HG03342 (cell line): ENCODE measurements at regions not wholly inside any gene's neighbourhood (a gene's known extent, or its start where the extent isn't known, plus 50 kb on each side); places are given as distances from the start of the nearest gene placed in this dataset.
"Not testable (repeated sequence)": the region's sequence is repeated elsewhere in the genome, so short reads cannot be mapped to it uniquely, and the experiment has no call there.

Experiments used
- ATAC-seq: cut with Tn5 transposase; IDR thresholded peaks from one replicate; pipeline ENCODE4 v1.9.1; 2021; ENCODE audit warnings: mild to moderate bottlenecking, moderate library complexity; ENCODE audit not compliant: unreplicated experiment

GRCh38 chr6:112846681-112847080 is 499.6 kb downstream of the RFPL4B start:
- no peak for ATAC-seq

DNA sequence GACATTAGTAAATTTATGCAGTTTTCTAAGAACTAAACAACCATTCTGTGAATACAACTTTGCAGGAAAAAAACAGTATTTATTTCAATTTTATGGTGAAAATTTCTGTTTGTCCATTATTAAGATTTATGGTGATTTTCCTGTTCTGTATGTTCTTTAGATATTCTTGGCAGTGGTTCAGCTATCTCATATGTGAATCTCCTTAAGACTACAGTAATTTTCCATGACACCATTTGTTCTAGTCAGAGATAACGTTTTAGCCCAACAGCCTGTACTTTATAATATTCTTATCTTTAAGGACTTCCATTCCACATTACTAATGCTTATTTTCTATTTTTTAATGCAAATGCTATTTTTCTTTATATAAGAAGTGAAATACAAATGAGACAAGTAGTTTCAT is 504.0 kb downstream of the RFPL4B start:
- no peak for ATAC-seq

DNA sequence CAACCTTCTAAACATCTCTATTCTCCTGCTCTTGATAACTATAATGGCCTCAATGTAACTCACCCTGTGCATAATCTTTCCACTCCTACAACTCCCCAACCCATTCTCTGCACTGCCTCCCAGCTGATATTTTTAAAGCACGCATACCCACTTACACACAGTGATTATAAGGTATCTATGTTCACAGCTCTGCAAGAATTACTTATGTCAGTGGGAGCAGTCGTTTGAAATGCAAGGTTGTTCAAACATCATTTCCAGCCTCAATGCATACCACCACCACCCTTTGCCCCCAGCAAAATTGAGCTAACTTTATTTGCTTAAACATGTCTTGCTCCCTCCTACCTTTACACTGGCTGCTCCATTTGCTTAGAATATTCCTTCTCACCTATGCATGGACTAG is 506.0 kb downstream of the RFPL4B start:
- no peak for ATAC-seq

DNA sequence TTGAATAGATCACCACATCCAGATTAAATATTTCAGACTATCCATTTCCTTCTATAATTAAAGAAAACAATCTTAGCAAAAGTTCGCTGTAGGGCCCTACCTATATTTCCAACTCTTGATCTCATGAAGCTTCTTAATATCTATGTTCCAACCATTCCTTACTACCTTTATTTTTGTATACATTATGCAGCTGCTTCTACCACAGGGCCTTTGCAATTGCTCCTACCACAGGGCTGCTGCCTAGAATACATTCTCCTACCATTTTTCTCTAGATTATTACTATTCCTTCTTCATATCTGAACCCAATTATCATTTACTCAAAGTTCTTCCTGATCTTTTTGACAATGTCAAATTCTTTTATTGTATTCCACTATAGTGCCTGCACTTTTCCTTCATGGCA is 516.6 kb downstream of the RFPL4B start:
- no peak for ATAC-seq

GRCh38 chr6:112865131-112865530 is 518.0 kb downstream of the RFPL4B start:
- ATAC-seq: no peak

GRCh38 chr6:112874881-112875280 is 527.8 kb downstream of the RFPL4B start:
- no peak for ATAC-seq

DNA sequence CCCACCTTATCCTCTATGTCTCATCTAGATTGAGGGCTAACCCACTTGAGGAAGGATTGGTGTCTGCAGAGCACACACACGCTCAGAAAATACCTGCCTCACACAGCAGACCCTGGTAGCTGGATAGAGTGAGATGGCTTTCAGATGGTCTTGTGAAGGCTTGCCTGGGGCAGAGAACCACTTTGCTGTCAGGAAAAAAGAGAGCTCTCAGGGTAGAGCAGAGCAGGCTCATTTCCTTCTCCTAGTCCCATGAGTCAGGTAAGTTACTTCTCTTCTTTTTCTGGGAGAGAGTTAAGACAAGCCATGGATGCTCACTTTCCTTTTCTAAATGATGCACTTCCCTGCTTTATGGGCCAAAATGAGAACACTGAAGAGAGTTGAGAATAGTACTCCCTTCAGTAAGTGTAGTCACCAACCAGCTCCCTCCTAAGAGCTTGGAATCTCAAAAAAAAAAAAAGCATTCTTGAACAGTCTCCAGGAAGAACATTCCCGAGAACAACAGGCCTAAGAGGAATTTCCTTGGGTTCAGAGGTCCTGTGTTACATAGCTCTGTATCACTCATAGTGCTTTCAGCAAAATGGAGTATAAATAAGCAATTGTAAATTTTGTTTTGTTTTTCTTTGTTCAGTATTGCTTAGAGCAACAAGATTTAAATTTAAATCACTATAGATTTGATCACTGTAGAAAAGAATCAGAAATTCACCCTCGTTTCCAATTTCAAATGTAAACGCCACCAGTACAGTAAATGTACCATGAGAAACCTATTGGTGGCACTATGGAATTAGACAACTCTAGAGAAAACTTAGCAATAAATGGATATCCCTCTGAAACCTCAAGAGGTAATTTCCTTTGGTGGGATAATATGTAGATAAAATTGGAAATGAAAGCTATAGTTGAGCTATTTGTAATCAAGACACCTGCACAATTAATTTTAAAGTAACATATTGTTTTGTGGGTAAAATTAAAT is 530.3 kb downstream of the RFPL4B start:
- no peak for ATAC-seq

DNA sequence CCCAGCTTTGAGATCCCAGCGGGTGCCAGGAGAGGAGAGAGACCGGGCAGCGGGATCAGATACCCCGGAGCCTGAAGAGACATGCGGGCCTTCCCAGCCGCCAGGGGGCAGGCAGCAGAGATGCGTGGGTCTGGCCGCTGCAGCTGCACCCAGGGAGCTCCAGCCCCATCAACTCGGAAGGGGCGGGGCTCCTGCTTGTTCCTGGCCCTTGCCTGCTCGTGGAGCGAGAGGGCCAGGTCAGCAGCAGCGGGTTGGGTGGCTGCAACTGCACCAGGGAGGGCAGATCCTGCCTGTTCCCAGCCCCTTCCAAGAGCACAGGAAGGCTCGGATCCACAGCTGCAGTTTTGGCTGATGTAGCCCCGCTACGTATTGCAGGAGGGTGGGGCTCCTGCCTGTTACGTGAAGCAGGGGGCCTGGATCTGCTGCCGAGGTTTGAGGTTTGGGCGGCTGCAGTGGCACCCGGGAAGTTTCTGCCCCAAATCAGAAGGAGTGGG is 532.8 kb downstream of the RFPL4B start:
- ATAC-seq: no peak

GRCh38 chr6:112881027-112881426 is 533.9 kb downstream of the RFPL4B start:
- no peak for ATAC-seq

- no peak for ATAC-seq
These were observed 535.0 kb downstream of the RFPL4B start for GRCh38 chr6:112881828-112882780.

DNA sequence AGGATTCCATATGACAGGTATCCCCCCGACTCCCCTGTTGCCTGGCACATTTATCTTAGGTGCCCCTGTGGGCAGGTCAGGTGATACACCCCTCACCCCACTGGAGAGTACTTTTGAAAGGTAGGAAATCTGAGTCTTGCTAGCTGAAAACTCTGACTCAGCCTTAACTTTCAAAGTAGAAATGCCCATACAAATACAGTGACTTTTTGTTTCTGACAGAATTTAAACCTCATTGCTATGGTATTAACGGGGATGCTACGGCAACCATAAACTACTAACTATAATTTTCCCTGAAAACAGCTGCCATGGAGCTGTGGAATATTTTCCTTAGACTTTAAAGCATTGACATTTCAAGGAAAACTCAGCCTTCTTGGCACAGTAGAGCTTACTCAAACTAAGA is 536.0 kb downstream of the RFPL4B start:
- ATAC-seq: no peak

DNA sequence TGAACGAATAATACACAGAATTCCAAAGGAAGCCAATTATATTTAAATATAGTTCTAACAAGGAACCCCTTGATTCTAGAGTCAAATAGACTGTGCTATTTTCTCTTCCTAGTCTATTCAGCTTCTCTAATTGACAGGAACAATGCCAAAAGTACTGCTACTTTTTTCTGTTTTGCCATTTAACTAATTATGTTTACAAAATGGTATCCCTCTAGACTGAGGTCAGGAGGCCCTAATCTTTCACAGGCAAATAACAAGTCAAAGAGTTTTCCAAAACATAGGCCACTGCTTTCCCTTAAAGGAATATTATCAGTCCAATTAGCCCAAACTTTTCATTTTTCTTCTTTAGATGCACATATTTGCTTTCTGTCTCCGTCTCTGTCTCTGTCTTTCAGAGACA is 539.3 kb downstream of the RFPL4B start:
- no peak for ATAC-seq

DNA sequence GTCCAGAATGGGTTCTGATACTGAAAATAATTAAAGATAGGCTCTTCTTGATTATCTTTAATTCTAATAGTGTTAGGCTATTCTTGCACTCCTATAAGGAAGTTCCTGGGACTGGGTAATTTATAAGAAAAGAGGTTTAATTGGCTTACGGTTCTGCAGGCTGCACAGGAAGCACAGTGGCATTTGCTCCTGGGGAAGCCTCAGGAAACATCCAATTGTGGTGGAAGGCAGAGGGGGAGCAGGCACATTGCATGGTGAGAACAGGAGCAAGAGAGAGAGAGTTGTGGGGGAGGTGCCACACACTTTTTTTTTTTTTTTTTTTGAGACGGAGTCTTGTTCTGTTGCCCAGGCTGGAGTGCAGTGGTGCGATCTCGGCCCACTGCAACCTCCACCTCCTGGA is 540.3 kb downstream of the RFPL4B start:
- ATAC-seq: not testable (repeated sequence)

DNA sequence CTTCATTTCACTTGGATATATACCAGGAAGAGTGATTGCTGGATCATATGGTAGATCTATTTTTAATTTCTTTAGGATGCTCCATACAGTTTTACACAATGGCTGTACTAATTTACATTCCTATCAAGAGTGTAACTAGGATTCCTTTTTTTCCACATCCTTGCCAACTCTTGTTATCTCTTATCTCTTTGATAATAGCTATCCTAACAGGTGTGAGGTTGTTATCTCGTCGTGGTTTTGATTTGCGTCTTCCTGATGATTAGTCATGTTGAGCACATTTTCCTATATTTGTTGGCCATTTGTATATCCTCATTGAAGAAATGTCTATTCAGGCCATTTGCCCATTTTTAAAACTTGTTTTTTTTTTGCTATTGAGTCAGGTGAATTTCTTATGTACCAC is 552.4 kb downstream of the RFPL4B start:
- no peak for ATAC-seq

- no peak for ATAC-seq
These were observed 556.2 kb downstream of the RFPL4B start for GRCh38 chr6:112903361-112903760.

GRCh38 chr6:112906726-112907125 is 559.6 kb downstream of the RFPL4B start:
- no peak for ATAC-seq

GRCh38 chr6:112909781-112910180 is 562.7 kb downstream of the RFPL4B start:
- ATAC-seq: no peak

GRCh38 chr6:112910256-112910655 is 563.1 kb downstream of the RFPL4B start:
- no peak for ATAC-seq

- no peak for ATAC-seq
These were observed 564.8 kb downstream of the RFPL4B start for GRCh38 chr6:112911959-112912358.

- ATAC-seq: no peak
These were observed 565.4 kb downstream of the RFPL4B start for GRCh38 chr6:112912416-112913101.

- ATAC-seq: not testable (repeated sequence)
These were observed 572.6 kb downstream of the RFPL4B start for GRCh38 chr6:112919744-112920143.
